GM19239 (cell line): ENCODE measurements at regions not wholly inside any gene's neighbourhood (a gene's known extent, or its start where the extent isn't known, plus 50 kb on each side); places are given as distances from the start of the nearest gene placed in this dataset.

ENCODE experiments used
- DNase-seq: peaks from one replicate; pipeline ENCODE4 v3.0.0; 2011; ENCODE audit warnings: low spot score; ENCODE audit not compliant: insufficient read length
- FAIRE-seq: peaks from 2 replicates; lab custom pipeline; 2011; peaks lifted over from hg19 to GRCh38; lab: Jason Lieb, UNC

DNA sequence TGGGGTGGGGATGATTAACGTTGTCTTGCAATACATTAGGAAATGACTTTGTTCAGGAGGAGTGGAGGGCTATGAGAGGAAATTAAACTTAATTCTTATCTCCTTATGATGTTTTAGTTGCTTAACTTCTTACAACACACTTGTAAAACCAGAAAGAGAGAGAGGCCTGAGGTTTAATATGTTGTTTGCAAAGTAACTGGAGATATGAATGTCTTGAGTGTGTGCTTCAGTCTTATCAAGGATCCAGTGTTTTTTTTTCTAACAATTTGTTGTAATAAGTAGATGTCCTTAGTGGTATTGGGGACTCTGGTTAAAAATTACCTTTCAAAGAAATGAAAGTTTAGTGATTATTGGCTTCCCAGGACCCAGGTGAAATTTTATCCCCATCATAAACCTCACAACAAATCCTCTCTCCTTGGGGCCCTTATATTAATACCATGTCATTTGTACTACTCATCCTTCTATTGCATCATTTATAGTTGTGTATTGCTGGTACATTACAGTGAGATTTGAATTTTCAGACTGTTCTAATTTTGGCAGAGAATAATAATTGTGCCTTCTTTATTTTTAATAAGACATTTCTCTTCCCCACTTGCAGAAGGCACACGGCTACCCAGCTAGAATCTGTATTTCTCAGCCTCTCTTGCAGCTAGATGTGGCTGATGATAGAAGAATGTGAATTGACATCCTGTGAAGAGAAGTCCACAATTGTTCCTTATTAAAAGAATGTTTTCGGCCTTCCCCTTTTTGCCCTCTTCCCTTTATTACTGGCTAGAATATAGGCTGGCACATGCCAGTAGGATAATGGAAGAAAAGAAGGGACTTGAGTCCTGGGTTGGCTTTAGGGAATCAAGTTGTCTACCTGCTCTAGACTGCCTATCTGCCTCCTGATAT is 91.9 kb upstream of the CXCR4 start:
- FAIRE-seq: peak; percentile 42

DNA sequence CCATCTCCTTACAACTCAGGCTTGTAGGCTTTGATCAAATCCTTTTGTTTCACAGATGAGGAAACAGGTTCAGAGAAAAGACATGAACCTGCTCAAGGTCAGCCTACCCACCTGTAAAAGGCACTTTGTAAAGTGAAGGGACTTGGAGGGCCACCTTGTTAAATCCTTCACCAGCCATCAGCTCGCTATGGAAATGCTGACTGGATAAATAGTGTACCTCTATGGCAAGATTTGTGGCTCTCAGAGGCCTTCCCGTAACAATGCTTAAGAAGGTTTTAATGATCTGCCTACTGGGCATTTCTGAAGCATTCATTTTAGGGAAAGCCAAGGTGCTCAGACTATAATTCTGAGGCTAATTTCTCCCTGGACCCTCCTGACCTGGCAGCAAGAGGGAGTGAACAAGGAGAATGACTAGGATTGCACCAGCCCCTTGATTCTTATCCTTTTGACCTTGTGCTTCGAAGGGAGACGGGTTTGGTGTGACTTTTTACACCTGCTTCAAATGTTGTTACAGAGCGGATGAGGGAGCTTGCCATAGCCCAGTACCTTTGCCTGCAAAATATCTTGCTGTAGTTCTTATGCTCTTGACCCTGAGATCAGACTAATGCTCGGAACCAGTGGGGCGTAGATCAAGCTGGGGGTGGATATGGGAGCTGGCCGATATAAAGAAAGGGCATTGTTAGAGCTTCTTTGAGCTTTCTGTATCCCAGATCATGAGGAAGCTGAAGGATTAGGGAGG is 90.9 kb upstream of the CXCR4 start:
- peak; percentile 26 for FAIRE-seq
- DNase-seq: no peak

More for the DNA sequence above, 91.9 kb upstream of the CXCR4 start:
- no peak for DNase-seq

DNA sequence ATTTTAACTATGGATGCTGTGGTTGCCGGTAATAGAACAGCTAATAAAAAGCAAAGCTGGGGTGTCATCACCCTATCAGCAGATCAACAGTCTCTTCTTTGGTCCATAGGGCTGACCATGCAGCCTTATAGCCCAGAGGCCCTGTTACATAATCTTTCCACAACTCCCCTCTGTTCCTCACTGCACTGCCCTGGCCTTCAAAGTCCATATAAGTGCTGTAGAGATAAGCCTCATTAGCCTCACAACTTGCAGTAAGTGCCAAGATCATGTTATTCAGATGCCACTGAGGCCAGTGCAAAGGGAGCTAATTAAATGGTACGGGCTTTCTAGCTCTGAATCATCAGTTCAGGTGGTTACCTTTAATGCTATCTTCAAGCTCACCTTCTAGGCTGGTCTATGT is 89.7 kb upstream of the CXCR4 start:
- DNase-seq: no peak
- FAIRE-seq: no peak

DNA sequence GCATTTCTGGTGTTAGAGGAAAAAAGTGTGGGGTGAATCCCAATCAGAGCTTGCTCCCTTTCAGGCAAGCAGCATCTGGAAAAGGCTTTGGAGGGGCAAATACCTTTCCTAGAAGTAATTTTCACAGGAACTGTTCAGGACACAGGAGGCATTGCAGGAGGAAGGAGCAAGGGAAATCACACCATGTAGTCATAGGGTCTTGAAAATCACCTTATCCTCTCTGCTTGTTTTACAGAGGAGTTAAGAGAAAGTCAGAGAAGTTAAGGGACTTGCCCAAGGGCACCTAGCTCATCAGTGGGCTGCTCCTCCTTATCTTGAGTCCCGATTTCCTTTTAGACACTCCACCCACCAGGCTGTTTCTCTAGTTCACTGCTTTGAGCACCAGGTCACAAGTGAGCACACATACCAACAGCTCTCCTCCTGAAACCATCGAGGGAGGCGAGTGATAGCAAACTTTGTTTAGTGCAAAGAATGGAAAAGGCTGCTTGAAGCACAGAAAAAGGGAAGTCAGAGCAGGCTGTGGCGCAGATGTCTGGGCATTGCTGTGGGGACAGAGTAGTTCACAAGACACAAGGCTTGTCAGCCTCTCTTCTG is 89.2 kb upstream of the CXCR4 start:
- DNase-seq (no peak), FAIRE-seq (peak; percentile 99)

DNA sequence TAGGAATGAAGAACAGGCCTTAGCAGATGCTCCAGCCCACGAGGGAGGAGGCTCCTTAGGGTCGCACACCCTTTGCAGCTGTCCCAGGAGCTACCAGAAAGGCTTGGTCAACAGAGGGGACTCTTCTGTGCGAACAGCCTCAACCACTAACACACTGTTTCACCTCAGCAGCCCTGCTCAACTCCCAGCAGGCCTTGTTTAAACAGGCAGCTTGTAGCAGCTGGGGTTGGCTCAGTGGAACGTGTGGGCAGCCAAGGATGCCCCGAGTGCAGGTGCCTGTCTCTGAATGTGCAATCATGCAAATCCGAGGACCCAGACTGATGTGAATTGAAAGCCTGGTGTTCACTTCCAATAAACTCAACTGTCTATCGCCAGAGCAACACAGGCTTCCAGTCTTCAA is 88.7 kb upstream of the CXCR4 start:
- peak; percentile 21 for DNase-seq
- no peak for FAIRE-seq

DNA sequence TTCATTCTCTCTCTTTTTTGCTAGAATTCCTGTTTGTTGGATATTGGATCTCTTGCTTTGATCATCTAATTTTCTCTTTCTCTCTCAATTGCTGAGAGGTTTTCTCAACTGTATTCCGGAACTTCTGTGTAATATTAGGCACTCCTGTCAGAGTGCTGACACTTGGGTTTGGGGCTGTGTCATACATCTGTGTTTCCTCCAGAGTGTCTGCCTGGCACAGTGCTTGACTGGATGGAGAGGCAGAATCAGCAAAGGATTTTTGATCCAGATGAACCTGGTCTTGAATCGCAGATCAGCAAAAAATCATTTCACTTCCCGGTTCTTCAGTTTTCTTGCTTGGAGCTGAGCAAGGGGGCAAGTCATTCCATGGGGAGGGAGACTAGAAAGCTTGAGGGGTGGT is 87.7 kb upstream of the CXCR4 start:
- FAIRE-seq (no peak), DNase-seq (no peak)

DNA sequence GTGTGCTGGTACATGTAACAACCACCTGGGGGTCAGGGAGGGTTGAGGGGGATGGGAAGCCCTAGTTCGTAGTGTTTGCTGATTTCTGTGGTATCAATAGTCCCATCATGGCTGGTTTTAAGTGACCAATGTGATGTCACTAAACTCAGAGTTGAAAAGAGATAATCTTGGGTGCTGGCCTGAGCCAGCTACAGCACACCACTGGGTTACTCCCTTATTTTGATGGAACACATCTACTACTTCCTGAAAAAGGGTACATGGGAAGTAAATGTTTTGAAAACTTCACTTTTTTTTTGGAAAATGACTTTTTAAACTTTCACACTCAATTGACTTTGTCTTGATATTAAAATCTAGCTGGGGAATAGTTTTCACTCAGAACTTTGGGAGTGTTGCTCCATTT is 87.0 kb upstream of the CXCR4 start:
- no peak for FAIRE-seq
- no peak for DNase-seq

DNA sequence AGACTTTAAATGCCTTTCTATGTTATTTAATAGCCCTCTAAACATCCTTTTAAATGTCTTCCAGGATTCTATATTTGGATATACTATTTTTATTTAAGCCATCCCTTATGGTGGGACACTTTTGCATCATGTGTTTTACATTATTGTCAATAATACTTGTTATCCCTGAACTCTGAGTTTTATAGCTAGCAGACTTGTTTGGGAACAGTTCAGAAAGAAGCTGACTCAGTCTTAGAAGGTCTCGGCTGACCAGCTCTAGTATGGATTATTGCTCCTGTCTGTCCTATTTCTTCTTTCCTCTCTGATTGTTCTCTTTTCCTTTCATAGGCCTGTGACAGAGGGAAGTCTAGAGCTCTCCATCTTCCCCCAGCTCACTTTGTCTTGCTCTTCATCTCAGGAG is 77.3 kb upstream of the CXCR4 start:
- no peak for FAIRE-seq
- DNase-seq: no peak

DNA sequence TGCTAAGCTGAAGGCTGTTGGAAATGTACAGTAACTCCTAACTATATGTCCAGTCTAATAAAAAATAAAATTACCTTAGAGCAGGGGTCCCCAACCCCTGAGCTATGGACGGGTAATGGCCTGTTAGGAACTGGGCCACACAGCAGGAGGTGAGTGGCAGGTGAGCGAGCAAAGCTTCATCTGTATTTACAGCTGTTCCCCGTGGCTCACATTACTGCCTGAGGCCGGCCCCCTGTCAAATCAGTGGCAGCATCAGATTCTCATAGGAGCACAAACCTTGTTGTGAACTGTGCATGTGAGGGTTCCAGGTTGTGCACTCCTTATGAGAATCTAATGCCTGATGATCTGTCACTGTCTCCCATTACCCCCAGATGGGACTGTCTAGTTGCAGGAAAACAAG is 73.1 kb upstream of the CXCR4 start:
- FAIRE-seq: no peak
- DNase-seq: no peak

DNA sequence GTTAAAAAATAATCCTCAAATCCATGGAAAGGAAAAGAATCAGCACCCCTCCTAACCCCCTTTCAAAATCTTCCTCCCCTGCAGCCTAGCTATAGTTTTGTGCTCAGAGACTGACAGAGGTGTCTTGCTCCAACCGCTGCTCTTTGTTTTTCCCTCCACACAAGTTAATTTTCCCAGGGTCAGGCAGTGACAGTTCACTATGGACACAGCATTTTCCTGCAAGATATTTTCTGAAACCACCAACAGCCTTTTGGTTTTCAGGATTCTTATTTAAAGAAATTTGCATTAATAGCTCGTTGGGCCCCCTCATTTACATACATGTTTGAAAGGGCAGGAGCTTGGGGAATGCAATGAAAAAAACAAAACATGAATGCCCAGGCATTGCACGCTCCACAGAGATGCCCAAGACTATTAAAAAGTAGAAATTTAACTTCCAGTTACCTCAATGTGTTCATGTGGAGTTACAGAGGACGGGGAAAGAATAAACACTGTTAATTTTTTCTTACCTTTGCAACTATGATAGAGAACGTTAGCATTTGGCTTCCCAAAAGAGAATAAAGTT is 71.4 kb upstream of the CXCR4 start:
- FAIRE-seq (no peak), DNase-seq (no peak)

DNA sequence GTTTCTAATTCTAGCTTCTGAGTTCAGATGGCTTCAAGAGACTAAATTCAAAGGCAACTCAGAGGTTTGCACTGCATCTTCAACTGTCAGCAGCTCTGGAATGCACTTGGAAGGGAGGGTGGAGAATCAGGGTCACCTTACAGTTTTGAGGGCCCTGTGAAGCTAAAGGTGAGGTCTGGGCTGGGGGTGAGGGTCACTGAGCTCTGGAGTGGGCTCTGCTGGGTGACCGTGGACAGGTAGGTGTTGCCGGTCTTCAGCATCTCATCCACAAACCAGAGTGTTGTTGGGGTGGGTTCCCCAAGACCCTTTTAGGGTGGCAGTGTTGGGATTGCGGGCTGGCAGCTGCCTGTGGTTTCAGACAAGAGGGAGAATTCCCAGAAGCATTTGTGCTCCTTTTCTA is 70.1 kb upstream of the CXCR4 start:
- DNase-seq (no peak), FAIRE-seq (no peak)

DNA sequence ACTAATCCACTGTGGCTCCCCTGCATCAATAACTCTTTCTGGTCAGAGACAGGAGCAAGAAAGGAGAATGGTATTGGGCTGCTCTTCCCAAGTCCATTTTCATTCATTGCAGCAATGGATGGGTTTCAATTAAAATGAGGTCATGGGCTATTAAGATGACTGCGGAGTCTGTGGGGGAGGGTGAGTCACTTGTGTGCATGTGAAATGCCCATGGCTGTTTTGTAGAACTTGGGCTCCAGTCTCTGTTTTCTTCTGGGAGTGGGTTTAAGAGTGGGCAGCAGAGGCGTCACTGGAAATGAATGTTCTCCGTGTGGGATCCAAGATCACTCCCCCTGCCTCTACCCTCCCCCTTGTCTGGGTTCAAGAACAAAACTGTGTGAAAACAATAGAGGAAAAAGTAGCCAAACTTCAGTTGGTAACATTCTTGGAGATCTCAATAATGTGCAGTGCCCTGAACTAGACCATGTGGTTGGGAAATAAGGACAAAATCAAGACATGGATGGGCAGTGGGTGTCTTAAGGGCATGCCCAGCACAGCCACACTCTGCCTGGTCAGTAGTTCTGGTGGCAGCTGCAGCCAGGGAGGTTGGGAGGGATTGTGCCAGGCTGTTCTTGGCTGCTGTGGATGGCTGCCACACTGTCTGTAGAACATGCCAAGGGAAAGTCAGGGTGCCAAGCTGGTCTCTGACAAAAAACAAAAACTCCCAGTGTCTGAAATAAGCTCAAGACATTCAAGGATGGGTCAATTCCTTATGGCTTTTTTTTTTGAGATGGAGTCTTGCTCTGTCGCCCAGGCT is 68.2 kb upstream of the CXCR4 start:
- FAIRE-seq: no peak

DNA sequence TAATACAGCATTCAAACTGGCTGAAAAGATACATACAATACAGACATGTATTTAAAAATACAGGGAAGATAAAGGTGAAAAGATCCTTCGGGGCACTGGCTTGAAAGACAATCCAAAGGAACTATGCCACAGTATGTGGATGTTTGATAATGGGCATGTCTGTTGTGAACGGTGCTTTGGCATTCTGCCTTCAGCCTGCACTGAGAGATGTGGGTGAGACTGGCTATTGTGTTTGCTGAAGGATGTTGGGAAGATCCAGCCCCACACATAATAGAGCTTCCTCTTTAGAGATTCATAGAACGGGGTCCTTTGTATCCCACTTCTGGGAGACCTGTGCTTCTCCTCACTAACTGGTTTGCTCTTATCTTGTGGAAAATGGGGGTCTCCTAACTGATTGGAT is 65.1 kb upstream of the CXCR4 start:
- no peak for DNase-seq
- no peak for FAIRE-seq

More for the DNA sequence above, 68.2 kb upstream of the CXCR4 start:
- DNase-seq: no peak

DNA sequence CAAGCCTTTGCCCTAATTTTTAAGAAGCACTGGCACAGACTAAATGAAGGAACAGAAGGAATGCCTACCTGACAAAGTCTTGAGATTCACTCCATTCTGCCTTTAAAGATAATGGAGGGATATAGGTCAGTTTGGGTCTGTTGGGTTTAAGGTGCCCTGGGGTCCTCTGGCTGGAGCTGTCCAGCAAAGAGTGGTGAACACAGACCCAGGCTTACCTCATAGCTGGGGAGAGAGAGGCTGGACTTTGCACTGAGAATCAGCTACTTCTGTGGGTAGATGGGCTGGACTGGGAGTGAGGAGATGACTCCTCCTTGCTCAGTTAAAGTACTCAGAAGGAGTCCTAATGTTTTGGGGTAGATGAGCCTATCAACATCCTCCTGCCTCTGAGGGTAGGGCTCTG is 64.4 kb upstream of the CXCR4 start:
- no peak for FAIRE-seq

DNA sequence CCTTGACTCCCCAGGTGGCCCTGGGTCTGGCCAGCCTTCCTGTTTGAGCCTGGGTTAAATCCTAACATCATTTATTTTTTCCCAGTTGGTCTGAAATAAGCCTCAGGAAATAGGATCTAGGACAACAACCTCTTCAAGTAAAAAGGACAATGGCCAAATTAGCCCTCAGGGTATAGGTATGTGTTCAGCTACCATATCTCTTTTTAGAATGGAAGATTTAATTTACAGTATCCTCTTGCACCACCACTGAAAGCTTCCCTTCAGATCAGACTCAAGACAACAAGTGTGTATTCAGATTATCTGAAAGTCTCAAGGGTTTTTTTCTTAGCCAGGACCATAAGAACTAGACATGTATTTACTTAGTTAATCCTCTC is 61.6 kb upstream of the CXCR4 start:
- no peak for DNase-seq
- no peak for FAIRE-seq

More for the DNA sequence above, 64.4 kb upstream of the CXCR4 start:
- DNase-seq: no peak

DNA sequence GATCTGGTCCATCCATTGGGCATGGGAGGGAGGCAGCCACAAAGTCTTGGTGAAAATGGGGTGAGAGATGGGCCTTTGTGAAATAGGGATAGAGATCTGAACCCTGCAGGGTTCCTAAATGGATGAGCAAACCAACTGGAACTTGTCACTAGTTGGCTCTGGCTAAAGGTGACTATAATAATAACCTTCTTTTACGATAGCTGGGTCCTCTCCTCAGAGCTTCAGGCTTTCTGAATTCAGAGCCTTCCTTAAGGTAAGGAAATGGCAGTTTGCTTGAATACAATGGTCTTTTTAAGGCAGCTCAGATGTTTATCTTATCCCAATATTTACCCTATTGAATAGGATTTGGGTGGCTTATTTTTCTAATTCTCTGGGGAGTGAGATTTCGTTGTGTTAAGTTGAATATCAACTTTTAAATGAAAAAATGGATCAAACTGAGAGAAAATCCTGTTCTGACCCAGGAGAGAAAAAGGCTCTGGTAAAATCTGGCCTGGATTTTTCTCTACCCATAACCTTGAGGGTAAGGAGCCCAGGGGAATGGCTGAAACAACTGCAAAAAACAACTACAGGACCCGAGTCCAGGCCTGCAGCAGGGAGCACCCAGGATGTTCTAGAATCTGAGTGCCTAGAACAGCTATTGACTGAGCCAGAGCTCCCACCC is 61.1 kb upstream of the CXCR4 start:
- no peak for FAIRE-seq
- no peak for DNase-seq

DNA sequence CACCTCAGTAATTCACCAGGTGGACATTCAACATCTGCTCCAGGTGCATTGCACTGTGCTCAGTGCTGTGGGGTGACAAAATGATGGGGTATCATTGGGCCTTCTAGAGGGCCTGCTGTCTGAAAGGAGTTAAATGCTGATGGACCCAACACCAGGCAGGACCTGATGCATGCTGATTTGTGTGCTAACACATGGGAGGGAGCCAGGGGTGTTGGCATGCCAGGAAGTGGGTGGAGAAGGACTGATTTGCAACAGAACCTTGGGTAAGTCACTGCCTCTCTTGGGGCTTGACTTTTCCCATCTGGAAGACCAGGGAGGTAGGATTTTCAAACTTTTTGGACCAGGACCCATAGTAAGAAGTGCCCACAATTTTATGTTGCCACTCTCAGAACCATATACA is 57.9 kb upstream of the CXCR4 start:
- FAIRE-seq: no peak
- no peak for DNase-seq

DNA sequence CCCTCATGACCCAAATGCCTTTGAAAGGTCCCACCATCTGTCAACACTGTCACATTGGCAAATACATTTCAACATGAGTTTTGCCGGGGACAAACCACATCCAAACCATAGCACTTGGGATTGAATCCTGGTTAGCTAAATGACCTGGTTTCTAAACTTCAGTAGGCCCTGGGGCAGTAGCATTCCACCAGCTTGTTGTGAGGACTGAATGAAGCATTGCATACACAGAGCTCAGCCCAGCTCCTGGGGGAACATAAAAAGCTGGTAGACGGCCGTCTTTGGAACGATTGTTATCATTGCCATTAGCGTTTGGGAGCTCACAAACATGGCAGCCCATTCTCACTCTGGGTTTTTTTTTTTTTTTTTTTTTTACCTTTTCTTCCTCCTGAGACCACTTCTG is 57.5 kb upstream of the CXCR4 start:
- DNase-seq (no peak), FAIRE-seq (no peak)

DNA sequence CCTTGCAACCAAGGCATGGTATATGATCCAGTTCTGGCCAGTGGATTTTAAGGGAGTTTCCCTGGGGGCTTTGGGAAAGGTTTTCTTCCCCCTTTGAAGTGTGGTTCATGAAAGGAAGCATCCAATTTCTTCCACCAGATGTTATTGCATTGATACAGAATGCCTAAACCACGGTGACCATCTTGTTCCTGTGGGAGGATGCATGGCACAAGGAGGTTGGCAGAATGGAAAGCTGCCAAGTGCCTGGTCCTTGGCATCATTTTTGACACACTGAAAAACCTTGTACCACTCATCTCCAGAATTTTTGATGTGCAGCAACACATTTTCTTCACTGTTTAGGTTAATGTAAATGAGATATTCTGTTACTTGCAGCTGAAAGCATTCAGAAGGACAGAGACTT is 55.2 kb upstream of the CXCR4 start:
- no peak for FAIRE-seq

DNA sequence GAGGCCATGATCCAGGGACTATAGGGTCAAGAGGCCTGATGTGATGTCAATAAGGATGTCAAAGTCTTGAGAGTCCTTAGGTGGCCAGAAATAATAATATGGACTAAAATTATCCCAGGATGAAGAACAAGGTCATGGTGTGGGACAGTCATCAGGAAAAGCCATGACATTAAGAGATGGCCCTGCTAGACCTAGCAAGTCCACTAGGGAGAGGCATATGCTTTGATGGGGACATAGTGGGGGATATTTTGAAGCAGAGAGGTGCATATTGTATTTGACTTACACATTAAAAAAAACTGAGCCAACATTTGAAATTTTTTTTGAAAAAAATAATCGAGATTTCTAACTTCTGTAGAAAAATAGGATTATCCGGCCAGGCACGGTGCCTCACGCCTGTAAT is 53.3 kb upstream of the CXCR4 start:
- FAIRE-seq (no peak), DNase-seq (no peak)

More for the DNA sequence above, 55.2 kb upstream of the CXCR4 start:
- DNase-seq: no peak
